Activated T-helper 1 cell treated with anti-CD3 and anti-CD28 coated beads, Interleukin-12 subunit alpha, Interleukin-12 subunit beta, Interleukin-2, Interleukin-4 antibody, amounts not matched to agents 30 ng/mL and 10 ng/mL and 1 ng/mL, durations not matched to agents 14 hours and 24 hours and 36 hours (primary cell): ENCODE measurements at regions not wholly inside any gene's neighbourhood (a gene's known extent, or its start where the extent isn't known, plus 50 kb on each side); places are given as distances from the start of the nearest gene placed in this dataset.
"Not testable (repeated sequence)": the region's sequence is repeated elsewhere in the genome, so short reads cannot be mapped to it uniquely, and the experiment has no call there.

ENCODE experiments used
- DNase-seq: peaks from one replicate; pipeline ENCODE4 v3.0.0; 2021; ENCODE audit warnings: low spot score
- H3K27ac Mint-ChIP-seq: one replicate; pipeline ENCODE4 v1.8.0; 2021; ENCODE audit warnings: mild to moderate bottlenecking, mixed read lengths
- H3K27me3 Mint-ChIP-seq: one replicate; pipeline ENCODE4 v1.8.0; 2022; ENCODE audit warnings: mild to moderate bottlenecking, moderate library complexity, mixed read lengths; ENCODE audit not compliant: insufficient read depth
- H3K36me3 Mint-ChIP-seq: one replicate; pipeline ENCODE4 v1.8.0; 2021; ENCODE audit warnings: low read depth, mixed read lengths
- H3K4me1 Mint-ChIP-seq: one replicate; pipeline ENCODE4 v1.8.0; 2021; ENCODE audit warnings: low read depth, mixed read lengths
- H3K4me3 Mint-ChIP-seq: one replicate; pipeline ENCODE4 v1.8.0; 2021; ENCODE audit warnings: mild to moderate bottlenecking, moderate library complexity, mixed read lengths
- H3K9me3 Mint-ChIP-seq: one replicate; pipeline ENCODE4 v1.8.0; 2021; ENCODE audit warnings: mixed read lengths
- intact Hi-C: fragments of 100-400 bp; cut with micrococcal nuclease; formaldehyde crosslinking; loops from one replicate; pipeline ENCODE4 v1.15.1; 2024

DNA sequence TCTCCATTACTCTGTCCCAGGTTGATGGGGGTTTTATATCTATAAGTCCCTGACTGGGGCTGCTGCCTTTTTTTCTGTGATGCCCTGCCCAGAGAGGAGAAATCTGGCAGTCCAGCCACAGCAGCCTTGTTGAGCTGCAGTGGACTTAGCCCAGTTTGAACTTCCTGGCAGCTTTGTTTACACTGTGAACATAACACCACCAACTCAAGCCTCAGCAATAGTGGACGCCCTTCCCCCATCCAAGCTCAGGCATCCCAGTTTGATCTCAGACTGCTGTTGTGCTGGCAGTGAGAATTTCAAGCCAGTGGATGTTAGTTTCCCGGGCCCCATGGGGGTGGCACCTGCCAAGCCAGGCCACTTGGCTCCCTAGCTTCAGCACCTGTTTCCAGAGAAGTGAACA, 298.5 kb upstream of the KDM5D start:
- no peak for DNase-seq
- Mint-ChIP-seq H3K36me3 (no peaks in the 10 kb centered on the region), H3K4me1 (no peaks in the 10 kb centered on the region), H3K27me3 (no peaks in the 10 kb centered on the region), H3K27ac (no peak overlapping the region), H3K4me3 (no peak overlapping the region), H3K9me3 (no peaks in the 10 kb centered on the region)
- intact Hi-C loops = no loop called here

DNA sequence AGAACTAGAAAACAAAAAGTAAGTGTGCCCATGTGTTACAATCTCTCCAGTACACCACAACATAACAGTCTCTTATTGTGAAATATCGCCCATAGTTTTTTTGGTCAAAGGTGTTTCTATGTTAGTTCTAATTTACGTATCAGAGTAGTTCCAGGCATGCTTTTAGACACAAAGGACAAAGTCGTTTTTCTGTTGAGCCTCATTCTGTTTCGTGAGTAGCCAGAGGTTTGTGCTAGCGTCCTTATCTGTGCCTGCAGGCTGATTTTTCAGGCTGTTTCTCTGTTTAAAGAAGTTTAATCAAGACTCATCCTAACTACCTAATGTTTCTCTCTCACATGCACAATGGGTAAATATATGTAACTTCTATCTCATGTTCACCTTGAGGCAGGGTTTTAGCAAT, 281.1 kb upstream of the KDM5D start:
- intact Hi-C loops = no loop called here
- Mint-ChIP-seq H3K9me3 (no peaks in the 10 kb centered on the region), H3K36me3 (no peaks in the 10 kb centered on the region), H3K27ac (no peak overlapping the region), H3K27me3 (no peaks in the 10 kb centered on the region), H3K4me1 (no peaks in the 10 kb centered on the region), H3K4me3 (no peak overlapping the region)
- DNase-seq = no peak

DNA sequence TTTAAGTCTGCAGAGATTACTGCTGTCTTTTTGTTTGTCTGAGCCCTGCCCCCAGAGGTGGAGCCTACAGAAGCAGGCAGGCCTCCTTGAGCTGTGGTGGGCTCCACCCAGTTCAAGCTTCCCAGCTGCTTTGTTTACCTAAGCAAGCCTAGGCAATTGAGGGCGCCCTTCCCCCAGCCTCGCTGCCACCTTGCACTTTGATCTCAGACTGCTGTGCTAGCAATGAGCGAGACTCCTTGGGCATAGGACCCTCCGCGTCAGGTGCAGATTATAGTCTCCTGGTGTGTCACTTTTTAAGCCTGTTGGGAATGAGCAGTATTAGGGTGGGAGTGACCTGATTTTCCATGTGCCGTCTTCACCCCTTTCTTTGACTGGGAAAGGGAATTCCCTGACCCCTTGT, 248.9 kb upstream of the KDM5D start:
- H3K36me3 Mint-ChIP-seq, intact Hi-C loops, H3K27me3 Mint-ChIP-seq, DNase-seq, H3K9me3 Mint-ChIP-seq, H3K27ac Mint-ChIP-seq, H3K4me3 Mint-ChIP-seq, H3K4me1 Mint-ChIP-seq: not testable (repeated sequence)

DNA sequence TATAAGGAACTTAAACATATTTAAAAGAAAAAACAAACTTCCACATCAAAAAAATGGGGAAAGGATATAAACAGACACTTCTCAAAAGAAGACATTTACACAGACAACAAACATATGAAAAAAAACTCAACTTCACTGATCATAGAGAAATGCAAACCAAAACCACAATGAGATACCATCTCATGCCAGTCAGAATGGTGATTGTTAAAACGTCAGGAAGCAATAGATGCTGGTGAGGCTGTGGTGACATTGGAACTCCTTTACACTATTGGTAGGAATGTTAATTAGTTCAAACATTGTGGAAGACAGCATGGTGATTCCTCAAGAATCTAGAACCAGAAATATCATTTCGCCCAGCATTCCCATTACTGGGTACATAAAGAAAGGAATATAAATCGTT, 228.5 kb upstream of the KDM5D start:
- H3K27ac Mint-ChIP-seq = no peak overlapping the region
- H3K36me3 Mint-ChIP-seq = no peaks in the 10 kb centered on the region
- H3K4me3 Mint-ChIP-seq = no peak overlapping the region
- intact Hi-C loops = no loop called here
- no peaks in the 10 kb centered on the region for H3K9me3 Mint-ChIP-seq
- no peaks in the 10 kb centered on the region for H3K27me3 Mint-ChIP-seq
- H3K4me1 Mint-ChIP-seq = no peaks in the 10 kb centered on the region
- no peak for DNase-seq

DNA sequence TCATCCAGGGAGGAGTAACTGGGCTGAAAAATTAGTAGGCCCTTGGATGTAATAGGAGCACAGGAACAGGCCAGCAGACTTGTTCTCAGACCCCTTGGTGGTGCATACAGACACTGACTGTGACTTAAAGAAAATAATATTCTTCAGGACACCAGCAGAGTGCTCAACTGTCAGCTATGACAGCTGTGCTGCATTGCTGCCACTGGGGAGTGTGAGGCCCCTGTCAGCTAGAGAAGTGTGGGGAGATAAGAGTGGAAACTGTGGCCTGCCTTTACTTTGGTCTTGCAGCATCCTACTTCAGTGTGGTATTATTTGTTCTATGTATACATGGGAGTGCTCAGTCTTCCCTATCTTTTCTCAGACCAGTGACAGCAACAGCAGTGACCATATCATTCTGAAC, 203.2 kb upstream of the KDM5D start:
- H3K4me1 Mint-ChIP-seq = no peaks in the 10 kb centered on the region
- H3K27ac Mint-ChIP-seq = no peak overlapping the region
- no peaks in the 10 kb centered on the region for H3K27me3 Mint-ChIP-seq
- no peak for DNase-seq
- H3K36me3 Mint-ChIP-seq = no peaks in the 10 kb centered on the region
- H3K4me3 Mint-ChIP-seq = no peak overlapping the region
- intact Hi-C loops = no loop called here
- H3K9me3 Mint-ChIP-seq = no peaks in the 10 kb centered on the region

DNA sequence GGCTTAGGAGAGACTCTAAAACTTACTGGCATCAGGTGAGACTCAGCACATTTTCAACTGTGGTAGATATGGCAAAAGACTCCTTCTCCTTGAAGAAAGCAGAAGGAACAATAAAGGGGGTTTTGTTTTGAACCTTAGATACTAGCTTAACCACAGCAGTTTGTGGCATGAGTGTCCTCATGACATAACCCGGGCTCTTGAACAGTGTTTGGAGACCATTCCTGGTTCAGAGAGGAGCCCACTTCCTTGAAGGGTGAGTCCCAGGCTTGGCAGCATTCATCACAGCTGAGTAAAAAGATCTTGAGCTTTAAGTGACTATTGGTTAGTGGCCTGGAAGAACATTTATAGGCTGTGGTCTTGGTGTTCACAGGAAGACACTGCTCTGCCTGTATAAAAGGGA, 154.5 kb upstream of the KDM5D start:
- intact Hi-C loops = no loop called here
- H3K36me3 Mint-ChIP-seq = no peaks in the 10 kb centered on the region
- no peaks in the 10 kb centered on the region for H3K9me3 Mint-ChIP-seq
- no peak overlapping the region for H3K4me3 Mint-ChIP-seq
- no peak for DNase-seq
- H3K27ac Mint-ChIP-seq = no peak overlapping the region
- H3K4me1 Mint-ChIP-seq = no peaks in the 10 kb centered on the region
- no peaks in the 10 kb centered on the region for H3K27me3 Mint-ChIP-seq

DNA sequence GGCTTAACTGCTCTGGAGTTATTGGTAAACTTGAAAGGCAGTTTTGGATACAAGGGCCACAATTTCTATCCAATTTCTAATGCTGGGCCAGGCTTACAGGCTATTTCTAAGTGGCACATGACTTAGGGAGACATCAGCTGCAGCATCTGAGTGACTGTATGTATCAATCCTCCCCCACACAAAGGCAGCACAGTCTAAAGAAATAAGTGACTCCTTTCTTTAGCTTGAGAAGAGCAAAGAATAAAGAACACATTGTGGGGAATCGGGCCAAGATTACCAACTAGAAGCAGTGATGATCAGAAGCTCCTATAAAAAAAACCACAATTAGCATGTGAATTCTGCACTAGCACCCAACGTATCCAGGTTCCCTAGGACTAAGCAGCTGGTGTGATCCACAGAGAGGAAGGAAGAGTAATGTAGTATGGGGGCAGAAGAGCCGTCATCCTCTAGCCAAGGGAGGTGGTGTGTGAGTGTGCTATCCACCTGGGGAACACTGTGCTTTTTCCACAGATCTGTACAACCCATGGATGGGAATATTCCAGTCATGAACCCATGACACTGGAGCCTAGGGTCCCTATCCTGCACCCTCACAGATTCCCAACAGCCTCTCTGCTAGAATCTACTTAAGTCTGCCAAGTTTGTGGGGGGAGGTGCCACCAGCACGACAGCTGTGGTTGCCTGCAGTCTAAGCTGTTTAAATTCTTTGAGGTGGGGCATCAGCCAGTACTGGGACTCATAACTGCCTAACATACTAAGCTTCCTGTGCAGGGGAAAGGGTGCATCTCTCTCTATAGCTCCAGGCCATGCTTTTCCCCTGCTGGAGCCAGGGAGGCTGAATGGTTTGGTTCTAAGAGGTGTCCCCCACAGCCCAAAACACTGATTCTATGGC, 147.8 kb upstream of the KDM5D start:
- Mint-ChIP-seq H3K4me1 (no peaks in the 10 kb centered on the region), H3K36me3 (no peaks in the 10 kb centered on the region), H3K9me3 (no peaks in the 10 kb centered on the region), H3K27me3 (peaks cover 3% of the 10 kb centered on the region), H3K4me3 (no peak overlapping the region), H3K27ac (no peak overlapping the region)
- no peak for DNase-seq
- intact Hi-C loops = no loop called here

DNA sequence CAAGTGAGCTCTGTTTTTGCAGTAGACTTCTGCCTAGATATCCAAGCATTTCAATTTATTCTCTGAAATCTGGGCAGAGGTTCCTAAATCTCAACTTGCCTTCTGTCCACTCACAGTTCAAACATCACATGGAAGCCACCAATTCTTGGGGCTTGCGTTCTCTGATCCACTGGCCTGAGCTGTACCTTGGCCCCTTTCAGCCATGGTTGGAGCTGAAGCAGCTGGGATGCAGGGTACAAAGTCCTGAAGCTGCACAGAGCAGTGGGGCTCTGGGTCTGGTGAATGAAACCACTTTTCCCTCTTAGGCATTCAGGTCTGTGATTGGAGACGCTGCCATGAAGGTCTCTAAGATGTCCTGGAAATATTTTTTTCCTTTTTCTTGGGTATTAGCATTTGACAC, 137.6 kb upstream of the KDM5D start:
- no peak overlapping the region for H3K27ac Mint-ChIP-seq
- H3K4me3 Mint-ChIP-seq = no peak overlapping the region
- H3K9me3 Mint-ChIP-seq = no peaks in the 10 kb centered on the region
- no peaks in the 10 kb centered on the region for H3K4me1 Mint-ChIP-seq
- no peaks in the 10 kb centered on the region for H3K36me3 Mint-ChIP-seq
- no peak for DNase-seq
- intact Hi-C loops = no loop called here
- no peaks in the 10 kb centered on the region for H3K27me3 Mint-ChIP-seq

DNA sequence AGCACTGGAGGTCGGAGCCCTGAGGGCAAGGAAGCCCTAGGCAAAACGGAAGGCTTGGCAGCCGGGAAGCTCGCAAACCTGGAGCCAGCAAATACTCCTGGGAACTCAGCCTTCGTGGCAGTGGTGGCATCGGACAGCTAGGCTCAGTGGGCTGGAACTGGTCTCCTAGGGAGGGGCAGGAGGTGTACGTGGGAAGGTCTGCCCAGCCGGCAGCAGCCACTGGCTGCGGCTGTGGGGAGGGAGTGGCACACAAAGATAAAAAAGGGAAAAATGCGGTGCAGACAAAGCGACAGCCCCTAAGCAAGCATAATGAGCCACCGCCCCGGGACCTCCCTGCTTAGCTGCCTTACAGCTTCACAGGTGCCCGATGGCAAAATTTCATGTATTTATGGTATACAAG, 125.2 kb upstream of the KDM5D start:
- no peaks in the 10 kb centered on the region for H3K36me3 Mint-ChIP-seq
- H3K4me1 Mint-ChIP-seq = no peaks in the 10 kb centered on the region
- H3K9me3 Mint-ChIP-seq = no peaks in the 10 kb centered on the region
- H3K4me3 Mint-ChIP-seq = peak overlapping the region; percentile 47
- DNase-seq = no peak
- H3K27me3 Mint-ChIP-seq = no peaks in the 10 kb centered on the region
- intact Hi-C loops = loop anchor here (10.0 kb wide), 1 partner anchor 55 kb away; no protein-coding TSS in a partner anchor
- H3K27ac Mint-ChIP-seq = no peak overlapping the region

DNA sequence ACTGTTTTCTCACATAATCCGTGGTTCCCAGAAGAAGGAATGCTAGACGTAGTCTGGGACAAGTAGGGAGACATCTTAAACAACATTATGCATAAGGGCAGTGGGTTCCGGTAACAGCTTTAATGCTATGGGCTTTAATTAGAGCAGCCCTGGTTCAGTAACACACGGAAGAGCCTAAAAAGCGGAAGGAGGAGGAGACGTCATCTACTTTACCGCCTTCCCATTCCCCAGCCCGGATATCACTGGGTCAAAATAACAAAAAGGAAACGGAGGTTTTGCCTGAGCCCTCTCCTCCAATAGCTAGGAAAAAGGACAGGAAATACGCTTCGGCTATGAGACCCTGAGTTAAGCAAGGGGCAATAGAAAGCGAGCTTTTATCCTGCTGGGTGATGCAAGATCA, 124.8 kb upstream of the KDM5D start:
- no peaks in the 10 kb centered on the region for H3K36me3 Mint-ChIP-seq
- H3K27me3 Mint-ChIP-seq = no peaks in the 10 kb centered on the region
- DNase-seq = no peak
- no peaks in the 10 kb centered on the region for H3K9me3 Mint-ChIP-seq
- intact Hi-C loops = loop anchor here (10.0 kb wide), 1 partner anchor 56 kb away; no protein-coding TSS in a partner anchor
- H3K4me3 Mint-ChIP-seq = peak overlapping the region; percentile 47
- no peaks in the 10 kb centered on the region for H3K4me1 Mint-ChIP-seq
- no peak overlapping the region for H3K27ac Mint-ChIP-seq

DNA sequence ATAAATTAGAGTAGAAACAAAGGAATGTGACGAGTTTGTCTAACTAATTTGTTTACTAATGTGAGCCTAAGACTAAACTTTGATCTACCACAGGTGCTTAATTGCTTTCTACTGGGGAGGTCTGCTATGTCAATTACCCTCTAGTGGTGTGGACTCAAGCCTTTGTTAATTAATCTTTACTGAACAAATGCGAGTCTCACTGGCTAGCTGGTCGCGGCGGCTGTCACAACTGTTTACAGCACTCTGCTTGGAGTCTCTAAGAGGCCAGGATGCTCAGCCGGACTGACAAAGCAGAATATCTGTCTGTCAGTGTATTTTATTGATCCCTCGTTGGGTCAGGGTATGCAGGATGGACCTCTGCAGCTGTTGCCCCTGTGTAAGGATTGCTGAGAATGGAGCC, 124.1 kb upstream of the KDM5D start:
- Mint-ChIP-seq H3K27me3 (no peaks in the 10 kb centered on the region), H3K27ac (no peak overlapping the region), H3K4me3 (no peak overlapping the region), H3K9me3 (no peaks in the 10 kb centered on the region), H3K36me3 (no peaks in the 10 kb centered on the region), H3K4me1 (no peaks in the 10 kb centered on the region)
- DNase-seq = no peak
- intact Hi-C loops = loop anchor here (10.0 kb wide), 1 partner anchor 56 kb away; no protein-coding TSS in a partner anchor

DNA sequence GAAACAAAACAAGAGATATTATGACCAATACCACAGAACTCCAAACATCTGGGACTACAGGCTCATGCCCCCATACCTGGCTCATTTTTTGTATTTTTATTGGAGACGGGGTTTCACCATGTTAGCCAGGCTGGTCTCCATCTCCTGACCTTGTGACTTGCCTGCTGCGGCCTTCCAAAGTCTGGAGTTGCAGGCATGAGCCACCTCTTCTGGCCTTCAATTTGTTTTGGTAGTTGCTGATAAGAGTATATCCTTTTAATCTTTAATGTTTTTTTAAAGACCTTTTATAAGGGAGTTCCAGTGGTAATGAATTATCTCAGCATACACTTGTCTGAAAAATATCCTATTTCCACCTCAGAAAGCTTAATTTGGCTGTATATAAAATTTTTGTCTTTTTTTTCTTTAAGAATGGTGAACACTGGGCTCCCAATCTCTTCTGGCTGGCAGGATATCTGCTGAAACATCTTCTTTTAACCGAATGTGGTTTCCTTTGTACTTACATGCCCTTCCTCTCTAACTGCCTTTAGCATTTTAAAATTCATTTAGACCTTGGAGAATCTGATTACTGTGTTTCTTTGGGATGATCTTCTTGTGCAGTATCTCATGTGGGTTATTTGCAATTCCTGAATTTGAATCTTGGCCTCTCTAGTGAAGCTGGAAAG, 112.1 kb upstream of the KDM5D start:
- H3K4me1 Mint-ChIP-seq = no peaks in the 10 kb centered on the region
- intact Hi-C loops = no loop called here
- no peaks in the 10 kb centered on the region for H3K27me3 Mint-ChIP-seq
- H3K9me3 Mint-ChIP-seq = no peaks in the 10 kb centered on the region
- no peak overlapping the region for H3K4me3 Mint-ChIP-seq
- no peaks in the 10 kb centered on the region for H3K36me3 Mint-ChIP-seq
- no peak for DNase-seq
- H3K27ac Mint-ChIP-seq = no peak overlapping the region

DNA sequence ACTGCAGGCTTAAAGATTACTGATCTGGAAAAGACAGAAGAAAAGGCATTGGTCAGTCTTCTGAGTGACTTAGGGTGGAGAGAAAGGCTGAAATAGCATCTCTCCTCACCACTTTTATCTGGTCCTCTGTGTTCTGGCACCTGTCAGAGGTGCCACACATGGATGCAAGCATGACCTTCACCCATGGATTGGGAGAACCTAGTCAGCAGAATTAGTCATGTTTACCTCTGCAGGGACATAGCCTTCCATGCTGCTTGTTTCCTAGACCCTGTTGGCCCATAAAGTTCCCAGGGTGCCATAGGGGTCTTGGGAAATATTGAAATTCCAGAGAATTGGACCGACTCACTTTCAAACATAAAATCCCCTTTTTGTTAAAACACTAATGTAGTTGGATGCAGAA, 98.4 kb upstream of the KDM5D start:
- intact Hi-C loops = no loop called here
- Mint-ChIP-seq H3K27ac (no peak overlapping the region), H3K27me3 (no peaks in the 10 kb centered on the region), H3K4me3 (no peak overlapping the region), H3K36me3 (no peaks in the 10 kb centered on the region), H3K4me1 (no peaks in the 10 kb centered on the region), H3K9me3 (no peaks in the 10 kb centered on the region)
- DNase-seq = no peak
